TTC549 (cell line): ENCODE measurements at regions not wholly inside any gene's neighbourhood (a gene's known extent, or its start where the extent isn't known, plus 50 kb on each side); places are given as distances from the start of the nearest gene placed in this dataset.

Experiments used
- FAIRE-seq: peaks from 2 replicates; lab custom pipeline; 2012; peaks lifted over from hg19 to GRCh38; lab: Jason Lieb, UNC

DNA sequence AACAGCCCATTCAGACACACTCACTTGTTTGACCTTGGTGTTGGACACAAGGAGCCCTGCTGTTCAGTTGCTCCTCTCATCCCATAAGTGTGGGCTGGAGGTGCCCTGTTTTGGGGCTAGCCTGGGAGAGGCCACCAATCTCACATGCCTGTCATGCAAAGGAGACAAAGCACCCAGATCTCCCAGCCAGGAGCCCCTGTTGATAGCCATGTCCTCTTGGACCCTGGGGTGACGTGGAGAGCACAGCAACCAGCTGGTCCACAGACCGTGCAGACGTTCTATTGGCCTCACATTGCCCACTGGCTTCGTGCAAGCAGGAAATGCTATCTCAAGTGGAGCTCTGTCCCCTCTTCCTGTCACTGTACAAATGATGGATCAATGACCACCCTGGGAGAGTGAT, 240.8 kb downstream of the RPS24 start:
- FAIRE-seq = no peak

DNA sequence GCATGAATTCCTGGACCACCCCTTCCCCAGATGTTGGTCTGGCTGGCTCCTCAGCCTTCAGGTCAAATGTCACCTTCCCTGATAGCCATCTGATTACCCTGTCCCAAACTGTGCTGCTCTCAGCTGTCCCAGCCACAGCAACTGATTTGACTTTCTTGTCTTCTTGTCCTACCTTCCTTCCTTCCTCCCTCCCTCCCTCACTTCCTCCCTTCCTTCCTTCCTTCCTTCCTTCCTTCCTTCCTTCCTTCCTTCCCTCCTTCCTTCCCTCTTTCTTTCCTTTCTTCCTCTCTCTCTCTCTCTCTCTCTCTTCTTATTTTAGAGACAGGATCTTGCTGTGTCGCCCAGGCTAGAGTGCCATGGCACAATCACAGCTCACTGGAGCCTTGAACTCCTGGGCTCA, 242.5 kb downstream of the RPS24 start:
- no peak for FAIRE-seq

DNA sequence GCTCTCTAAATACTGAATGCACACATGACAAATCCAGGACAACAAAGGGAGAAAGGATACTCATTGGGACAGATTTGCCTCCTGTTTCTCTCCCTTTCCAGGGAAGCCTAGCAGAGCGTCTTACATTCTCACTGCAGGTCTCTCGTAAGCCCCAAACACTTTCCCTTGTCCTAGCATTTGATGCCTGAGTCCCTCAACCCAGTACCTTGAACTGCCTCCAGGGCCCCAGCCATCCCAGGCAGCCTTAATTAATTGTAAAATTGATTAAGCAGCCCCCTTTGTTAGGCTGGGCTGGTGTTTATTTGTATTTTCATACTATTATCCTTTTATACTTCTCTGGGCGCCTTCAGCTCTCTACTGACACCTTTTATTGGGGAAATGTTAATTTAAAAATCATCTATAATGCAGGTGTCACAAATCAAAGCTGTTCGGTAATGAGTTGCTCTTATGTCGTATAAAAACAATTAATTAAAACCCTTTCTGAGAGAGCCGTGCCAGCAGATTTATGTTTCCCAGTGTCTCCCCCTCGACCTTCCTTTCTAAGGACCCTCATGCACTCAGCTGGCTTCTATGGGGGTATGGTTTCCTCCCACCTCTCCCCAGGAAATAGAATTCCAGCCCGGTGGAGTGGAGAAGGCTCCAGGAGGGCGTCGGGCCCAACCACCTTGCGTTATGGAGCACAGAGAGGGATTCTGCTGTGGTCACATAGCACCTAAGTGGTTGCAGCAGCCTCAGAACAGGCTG, 243.8 kb downstream of the RPS24 start:
- no peak for FAIRE-seq

DNA sequence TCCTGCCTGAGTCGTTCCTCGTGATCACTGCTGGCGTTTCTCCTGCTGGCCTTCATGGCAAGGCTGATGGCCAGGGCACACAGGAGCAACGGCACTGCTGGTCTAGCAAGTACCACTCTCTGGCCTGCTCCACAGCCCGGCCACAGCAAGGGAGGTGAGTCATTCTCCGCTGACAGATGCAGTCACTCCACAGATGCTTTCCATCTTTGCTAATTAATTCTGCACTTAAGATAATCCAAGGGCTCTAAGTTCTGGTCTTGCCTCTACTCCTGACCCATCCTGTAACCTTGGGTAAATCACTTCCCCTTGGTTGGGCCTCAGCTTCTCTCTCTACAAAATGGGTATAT, 244.4 kb downstream of the RPS24 start:
- no peak for FAIRE-seq

DNA sequence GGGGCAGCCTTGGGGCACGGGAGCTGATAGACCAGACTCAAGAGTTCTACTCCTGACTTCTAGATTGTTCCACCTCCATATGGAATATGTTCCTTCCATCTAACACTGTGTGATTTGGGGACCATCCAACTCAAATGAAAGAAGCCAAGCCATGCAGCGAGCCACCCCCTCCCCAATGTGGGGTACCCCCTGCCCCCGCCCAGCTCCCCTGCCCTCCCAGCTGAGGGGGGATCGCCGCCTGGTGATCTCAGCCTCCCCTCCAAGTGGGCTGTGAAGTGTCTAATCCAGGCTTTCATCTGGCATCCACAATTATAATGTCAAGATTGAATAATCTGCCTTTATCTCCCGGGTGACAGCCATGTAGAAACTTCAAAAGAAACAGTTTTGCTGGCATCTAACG, 246.1 kb downstream of the RPS24 start:
- FAIRE-seq = no peak

DNA sequence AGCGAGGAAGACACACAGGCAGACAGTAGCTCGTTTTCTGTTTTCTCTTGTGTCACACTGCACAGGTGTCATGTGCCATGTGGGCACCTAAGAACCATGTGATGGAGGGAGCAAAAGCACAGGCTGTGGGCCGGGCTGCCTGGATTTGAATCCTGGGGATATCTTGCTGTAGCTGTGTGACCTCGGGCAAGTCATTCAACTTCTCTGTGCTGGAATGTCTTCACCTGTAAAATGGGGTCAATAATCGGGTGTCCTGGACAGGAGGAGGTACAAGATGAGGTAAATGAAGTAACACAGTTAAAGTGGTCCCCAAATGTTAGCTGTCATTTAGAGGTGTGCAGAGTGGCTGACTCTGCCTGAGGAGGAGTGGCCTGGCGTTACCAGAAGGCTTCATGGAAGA, 246.9 kb downstream of the RPS24 start:
- no peak for FAIRE-seq

DNA sequence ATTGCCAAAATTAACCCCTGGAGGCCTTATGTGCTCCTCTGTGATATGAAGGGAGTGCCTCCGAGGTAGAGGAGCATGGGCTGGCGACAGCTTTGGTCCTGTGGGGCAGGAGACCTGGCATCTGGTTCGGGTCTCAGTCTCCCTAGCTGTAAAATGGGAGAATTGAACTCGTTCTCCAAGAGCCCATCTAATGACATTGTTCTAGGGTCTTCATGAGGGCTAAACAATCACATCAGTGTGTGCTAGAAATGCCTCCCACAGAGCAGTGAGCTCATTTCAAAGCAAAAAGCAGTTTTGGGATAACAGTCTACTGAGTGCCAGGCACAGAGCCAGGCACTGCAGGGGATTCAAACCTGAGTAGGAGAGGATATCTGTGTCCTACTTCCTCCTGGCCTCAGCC, 248.0 kb downstream of the RPS24 start:
- no peak for FAIRE-seq

DNA sequence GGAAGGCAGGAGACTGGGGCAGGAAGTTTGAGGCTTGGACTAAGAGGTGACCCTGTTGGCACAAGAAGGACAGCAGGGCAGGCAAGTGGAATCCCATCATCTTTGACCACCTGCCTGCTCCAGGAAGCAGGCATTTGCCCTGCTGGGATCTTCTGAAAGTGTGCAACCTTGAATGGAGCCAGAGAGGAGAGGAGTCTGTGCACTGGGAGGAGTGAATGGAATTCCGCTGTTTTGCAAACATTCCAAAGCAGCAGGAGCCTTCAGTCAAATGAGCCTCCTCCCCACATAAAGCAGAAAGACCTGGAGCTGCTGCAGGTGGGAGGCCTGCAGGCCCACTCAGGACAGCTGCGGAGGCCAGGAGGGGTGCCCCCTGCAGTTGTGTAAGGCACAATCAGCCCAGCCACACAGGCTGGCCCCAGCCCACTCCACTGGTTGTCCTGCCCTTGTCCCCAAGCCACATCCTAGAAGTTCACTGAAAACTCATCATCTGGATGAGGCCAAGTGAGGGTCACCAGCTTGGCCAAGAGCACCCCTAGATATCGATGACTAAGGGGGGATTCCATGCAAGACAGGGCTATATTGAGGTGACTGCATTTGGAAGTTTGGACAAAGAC, 249.5 kb downstream of the RPS24 start:
- FAIRE-seq = no peak

DNA sequence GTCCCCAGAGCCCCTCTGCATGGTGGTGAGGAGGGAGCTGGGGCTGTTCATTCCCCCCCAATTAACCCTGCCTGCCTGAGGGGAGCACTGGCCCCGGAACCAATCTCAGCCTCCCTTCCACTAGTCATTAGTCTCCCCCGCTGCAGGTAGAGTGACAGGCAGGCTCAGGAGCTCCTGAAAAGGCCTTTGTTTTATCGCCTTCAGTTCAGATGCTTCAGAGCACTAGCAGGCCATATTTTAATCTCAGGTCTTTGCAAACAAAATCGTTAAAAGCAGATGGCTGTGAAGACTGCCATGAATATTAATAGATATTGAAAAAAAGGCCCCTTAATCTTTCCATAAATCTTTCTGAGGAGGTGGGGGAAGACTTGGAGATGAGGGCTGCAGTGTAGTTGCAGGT, 250.7 kb downstream of the RPS24 start:
- no peak for FAIRE-seq

DNA sequence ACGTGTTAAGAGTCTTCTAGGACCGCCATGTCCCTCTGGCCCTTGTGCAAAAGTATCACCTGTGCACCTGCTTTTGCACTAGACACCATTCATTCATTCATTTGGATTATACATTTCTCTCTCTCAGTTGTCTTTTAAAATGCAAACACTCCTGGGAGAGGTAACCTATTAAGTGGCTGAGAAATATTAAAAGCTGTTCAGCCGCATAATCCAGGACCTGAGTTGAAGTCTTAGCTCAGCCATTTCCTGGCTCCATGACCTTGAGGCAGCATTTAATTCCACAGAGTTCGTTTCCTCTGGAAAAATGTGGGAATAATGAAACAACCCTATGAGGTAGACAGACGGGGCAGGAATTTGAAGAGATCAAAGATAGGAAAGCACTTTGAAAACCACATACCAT, 251.6 kb downstream of the RPS24 start:
- no peak for FAIRE-seq

DNA sequence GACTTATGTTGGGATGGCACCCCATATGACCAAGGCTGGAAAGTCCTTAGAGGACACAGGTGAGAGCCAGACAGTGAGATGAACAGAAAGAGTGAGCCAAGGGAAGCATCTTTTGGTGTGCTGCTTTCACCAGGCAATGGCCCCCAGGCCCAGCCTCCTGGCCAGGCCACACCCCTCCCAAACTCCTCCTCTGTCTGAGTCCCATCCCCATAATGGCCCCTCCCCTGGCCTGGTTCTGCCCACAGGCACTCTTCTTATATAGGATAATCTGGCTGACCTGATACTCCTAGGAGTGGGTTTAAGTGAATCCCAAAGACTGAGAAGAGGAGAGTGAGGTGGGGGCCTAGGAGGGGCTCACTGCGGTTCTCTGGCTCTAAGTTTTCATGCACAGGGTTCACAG, 252.5 kb downstream of the RPS24 start:
- FAIRE-seq = no peak

DNA sequence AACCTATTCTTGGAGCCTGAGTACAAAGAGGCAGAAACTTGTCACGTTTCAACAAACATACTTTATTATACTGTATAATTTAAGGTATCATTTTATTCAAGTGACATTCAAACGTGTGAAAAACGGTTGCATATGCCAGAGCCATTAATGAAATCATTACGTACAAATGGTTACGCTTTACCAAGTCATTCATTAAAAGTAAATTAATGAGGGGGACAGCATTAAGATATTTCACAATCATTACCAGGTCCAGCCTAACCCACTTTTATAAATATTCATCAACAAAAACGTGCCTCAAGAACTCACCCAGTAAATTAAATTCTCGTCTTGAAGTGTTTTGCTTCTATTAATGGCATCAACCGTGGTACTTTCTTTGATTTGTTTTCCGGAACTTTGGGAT, 253.0 kb downstream of the RPS24 start:
- FAIRE-seq = no peak

DNA sequence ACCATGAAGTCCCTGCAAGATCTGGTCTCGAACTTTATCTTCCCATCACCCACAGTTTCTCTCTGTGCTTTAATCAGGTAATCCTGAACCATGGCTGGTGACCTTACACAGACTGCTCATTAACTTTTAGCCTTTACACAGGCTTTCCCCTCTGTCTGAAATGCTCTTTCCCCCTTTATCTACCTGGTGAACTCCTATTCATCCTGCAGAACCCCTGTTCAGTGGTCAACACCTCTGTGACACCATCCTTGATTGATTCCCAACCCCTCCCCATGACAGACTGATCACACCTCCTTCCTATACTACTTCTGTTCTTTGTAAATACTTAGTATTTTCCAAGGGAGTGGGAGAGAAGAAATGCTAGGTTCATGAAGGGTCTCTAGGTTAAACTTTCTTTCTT, 254.0 kb downstream of the RPS24 start:
- FAIRE-seq = no peak

DNA sequence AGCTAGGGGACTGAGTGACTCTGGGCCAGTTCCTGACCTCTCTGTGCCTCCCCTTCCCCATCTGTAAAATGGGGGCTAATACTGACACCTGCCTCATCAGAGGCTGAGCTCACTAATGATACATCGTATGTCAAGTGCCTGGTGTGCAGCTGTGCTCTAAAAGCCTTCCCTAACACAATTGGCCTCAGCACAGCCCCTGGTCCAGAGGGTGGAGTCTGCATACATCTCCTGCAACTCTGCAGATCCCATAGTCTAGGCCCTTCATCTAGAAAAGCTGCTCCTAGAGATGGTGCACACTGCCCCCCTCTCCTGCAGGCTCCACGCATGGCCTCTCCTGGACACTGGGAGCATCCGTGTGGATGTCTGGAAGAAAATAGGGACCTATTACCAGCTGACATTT, 255.0 kb downstream of the RPS24 start:
- FAIRE-seq = no peak

DNA sequence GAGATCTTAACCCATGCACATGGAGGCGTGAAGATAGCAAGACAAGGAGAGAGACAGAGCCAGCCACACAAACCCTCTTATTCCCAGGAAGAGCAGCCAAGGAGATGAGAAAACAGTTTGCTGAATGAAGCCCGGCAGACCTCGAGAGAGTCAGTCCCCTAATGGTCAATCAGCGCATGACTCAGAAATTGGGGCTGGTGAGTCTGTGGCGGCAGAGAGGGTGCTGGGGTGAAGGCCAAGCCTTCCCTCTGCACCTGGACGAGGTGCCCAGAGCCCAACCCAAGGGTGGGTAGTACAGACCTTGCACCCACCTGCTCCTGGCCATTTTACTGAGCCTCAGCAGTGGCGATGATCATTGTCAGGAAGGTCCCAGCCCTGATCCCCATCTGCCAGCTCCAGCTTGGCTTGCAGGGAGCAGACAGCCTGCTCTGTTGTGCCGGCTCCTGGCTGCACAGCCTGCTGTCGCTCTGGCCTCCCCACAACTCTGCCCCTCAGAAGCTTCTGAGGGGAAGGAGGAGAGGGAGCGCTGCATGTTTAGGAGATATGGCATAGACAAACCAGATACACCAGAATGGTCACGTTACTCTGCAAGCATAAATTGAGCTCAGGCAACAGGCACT, 256.6 kb downstream of the RPS24 start:
- no peak for FAIRE-seq

DNA sequence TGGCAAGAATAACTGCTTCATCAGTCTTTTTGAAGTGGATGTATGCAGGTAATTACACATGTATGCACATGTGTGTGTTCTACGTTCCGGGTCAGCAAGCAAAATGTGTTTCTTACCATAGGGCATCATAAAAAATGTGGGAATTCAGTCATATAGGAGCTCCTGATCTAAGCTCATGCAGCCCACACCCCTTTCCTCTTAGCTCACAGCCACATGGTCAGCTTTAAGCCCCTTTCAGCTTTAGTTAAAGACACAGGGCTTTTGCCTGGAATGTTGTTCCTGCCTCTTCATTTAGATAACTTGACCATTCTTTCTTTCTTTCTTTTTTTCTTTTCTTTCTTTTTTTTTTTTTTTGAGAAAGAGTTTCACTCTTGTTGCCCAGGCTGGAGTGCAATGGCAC, 258.1 kb downstream of the RPS24 start:
- no peak for FAIRE-seq

DNA sequence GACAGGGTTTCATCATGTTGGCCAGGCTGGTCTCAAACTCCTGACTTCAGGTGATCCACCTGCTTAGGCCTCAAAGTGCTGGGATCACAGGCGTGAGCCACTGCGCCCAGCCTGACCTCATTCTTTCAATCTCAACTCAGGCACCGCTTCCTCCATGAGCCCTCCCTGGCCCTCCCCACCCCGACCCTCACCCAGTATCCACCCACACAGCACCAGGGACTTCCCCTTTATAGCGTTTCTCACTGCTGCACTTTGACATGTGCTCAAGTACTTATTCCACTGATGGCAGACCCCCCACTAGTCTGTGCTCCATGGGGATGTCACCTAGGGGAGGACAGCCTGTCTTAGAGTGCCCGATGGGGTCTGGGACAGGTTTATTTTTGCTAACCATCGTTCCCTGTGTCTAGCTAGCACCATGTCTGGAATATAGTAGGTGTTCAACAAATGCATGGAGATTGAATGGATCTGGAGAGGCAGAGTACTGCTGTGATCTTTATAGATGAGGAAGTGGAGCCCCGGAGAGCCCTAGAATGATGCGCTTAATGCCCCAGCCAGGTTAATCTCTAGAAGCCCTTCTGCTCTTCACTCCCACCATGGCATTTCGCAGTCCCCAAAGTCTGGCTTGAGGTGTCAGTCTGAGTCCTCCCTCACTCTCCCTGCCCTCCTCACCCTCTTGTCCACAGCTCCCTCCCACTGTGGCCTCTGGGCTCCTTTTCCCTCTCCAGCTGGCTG, 258.8 kb downstream of the RPS24 start:
- no peak for FAIRE-seq

DNA sequence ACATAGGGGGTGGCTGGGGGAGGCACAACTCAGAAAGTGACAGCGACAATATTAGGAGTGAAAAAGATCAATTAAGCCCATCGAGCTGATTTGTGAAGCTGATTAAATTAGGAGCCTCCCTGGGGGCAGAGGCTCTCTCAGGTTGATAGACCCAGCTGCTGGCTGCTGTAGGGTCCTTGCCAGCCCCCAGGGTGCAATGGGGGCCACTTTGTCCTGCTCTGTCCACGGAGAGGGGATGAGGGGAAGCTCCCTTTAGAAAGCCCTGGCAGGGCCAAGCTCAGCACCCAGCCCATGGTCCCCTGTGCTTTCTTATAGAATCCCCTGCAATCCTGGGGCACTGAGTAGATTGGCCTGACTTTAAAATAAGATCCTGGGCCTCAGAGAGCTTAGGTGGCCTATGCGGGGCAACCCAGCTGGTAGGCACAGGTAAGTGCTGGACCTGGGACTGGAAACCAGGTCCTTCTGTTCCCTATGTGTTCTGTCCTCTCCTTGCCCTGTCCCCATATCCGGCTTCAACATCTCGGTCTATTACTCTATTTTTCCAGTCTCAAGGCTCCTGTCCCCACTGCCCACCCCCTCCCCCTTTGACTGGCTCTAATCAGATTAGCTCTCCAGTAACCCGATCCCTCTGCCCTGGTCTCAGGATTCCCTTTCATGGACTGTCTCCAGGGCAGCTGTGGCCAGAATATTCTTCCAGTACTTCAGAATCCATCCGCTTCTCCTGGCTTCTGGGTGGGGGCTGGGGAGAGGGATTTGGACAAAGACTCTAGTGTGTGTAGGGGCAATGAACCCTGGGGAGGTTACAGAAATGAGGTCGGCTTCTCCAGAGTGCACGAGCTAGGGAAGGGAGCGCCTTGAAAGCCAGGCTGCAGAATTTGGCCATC, 259.6 kb downstream of the RPS24 start:
- no peak for FAIRE-seq

DNA sequence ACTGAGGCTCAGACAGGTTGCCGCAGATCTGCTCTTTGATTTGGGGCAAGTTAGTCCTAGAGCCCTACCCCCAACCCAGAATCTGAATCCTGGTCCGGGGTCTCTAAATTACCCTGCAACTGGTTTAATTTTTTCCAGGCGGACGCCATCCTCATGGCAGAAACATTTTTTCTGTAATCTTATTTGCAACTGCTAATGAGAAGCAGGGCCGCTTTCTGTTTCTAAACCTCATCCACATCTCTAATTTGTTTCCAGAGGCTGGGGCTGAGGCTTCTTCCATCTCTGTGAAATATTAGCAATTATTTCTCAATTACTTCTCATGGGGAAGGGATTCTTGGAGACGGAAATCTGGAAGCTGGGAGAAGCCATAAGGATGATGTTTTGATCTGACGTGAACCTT, 261.6 kb downstream of the RPS24 start:
- no peak for FAIRE-seq

DNA sequence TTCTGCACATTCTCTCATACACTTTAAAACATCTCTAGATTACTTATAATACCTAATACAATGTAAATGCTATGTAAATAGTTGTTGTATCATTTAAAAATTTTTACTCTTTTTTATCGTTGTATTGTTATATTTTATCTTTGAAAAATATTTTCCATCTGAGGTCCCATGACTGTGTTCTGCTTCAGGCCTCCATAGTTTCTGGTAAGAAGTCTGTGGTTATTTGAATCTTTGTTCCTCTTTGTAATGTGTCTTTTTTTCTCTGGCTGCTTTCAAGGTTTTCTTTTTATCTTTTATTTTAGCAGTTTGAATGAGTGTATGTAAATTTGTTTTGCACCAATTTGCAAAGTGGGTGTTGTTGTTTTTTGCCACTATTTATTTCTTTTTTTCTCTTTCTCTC, 263.1 kb downstream of the RPS24 start:
- FAIRE-seq = no peak

DNA sequence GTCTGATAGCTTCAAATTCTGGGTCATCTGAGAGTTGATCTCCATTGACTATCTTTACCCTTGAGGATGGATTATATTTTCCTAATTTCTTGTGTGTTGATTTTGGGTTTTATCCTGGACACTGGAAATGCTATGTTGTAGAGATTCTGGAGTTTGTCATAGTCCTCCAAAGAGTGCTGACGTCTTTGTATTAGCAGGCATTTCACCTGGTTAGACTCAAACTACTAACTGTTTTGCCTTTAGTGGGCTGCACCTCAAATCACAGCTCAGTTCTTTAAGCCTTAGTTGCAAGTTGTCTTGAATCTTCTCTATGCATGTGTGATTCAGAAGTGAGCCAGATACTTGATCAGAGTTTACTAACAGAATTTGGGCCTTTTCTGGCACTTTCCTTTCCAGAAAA, 264.3 kb downstream of the RPS24 start:
- FAIRE-seq = no peak

DNA sequence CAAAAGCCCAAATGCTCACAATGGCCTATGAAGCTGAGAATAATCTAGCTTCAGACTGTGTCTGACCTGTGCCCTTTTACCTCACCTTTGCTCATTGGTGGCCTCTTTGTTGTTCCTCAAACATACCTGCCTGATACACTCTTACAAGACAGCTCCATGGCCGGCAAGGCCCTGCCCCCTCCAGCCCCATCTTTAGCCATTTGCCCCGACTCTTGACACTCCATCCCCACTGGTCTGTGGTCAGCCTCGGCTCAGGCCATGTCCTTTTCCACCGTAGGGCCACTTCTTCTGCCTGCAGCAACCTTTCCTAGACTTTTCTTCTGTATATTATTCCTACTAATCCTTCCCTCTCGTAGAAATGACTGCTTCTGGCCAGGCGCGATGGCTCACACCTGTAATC, 265.2 kb downstream of the RPS24 start:
- FAIRE-seq = no peak
